NCI-H82 (cell line): ENCODE measurements at regions not wholly inside any gene's neighbourhood (a gene's known extent, or its start where the extent isn't known, plus 50 kb on each side); places are given as distances from the start of the nearest gene placed in this dataset.

Experiments
- DNase-seq: peaks from one replicate; lab custom pipeline; 2025; lab: John Stamatoyannopoulos, UW

DNA sequence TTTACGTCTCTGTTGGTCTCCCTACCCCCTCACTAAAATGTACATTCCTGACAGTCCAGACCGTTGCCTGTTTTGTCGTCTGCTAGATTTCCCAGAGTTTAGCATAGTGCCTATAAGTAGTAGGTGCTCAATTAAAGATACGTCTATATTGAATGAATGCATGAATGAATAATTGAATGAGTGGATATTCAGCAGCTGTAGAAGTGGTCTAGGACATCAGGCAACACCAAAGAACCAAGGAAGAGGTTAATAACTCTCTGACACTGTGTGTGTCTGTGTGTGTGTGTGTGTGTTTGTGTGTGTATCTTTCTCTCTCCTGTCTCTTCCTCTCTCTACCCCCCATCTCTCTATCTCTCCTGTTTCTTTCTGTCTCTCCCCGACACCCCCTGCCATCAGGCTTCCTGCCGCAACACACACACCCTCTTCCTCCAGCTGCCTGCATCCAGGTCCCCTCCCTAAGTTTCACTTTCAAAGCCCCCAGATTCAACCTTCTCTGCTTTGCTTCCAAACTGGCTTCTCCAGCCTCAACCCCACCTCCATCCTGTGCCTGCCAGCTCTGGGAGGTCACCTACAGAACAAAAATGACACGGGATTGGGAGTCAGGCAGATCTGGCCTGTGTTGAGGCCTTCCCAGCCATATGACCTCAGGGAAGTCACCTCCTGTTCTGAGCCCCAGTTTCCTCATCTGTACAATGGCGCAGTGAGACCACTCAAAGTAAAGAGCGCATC lies 119.9 kb upstream of the NCOR2 start:
- no peak for DNase-seq

DNA sequence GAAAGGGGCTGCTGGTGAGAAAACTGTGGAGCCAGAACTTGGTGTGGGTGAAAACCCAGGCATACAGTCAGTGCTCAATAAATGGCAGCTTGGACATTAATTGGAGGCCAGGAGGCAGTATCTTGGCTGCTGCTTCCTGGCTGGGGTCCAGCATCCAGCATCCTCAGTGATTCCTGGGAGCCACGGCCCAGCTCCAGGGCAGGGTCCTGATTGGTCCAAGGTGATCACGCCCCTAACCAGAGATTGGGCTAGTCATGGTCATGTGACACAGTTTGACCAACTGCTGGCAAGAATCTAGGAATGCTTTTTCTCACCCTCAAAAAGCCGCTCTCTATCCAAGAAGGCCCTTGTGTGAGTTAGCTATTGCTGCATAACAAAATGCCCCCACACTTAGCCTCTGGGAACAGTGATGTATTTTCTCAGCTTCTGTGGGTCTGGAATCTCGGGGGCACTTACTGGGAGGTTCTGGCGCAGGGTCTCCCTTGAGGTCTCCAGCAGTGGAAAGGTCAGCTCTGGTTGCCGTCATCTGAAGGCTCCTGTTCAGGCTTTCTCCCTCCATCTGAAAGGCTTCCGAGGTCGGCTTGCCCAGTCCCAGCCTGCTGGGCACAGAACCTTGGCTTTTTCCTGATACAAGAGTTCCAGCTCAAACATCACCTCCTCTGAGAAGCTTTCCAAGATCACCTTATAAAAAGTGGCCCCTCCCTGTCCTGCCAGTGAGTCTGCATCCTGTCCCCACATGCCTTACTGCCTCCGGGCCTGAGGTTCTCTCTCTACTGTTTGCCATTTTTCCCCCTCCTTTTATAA lies 119.2 kb upstream of the NCOR2 start:
- DNase-seq: peak; percentile 36

DNA sequence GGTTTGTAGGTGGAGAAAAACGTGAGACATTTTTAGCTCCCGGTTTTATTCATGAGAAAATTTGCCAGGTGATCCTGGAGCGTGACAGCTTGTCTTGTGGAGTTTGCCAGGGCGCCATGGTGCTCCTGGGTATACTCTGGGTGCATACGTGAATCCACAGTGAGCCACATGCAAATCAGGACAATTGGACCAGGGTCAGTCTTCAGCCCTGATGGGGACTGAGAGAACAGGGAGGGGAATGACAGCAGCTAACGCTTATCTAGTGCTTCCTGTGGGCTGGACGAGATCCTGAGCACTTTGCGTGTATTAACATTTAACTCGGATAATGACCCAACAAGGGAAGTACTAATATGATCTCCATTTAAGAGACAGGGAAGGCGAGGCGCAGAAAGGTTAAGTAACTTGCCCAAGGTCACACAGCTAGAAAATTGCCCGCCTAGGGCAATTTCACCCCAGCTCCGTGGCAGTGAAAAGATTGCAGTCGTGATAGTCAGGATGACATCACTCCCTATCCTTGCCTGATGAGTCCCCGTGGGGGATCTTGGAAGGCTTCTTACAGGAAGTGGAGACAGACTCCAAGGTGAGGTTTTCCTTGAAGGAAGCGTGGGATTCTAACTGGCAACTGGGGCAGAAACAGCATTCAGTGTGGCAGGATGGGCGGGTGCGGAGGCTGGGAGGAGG lies 118.4 kb upstream of the NCOR2 start:
- no peak for DNase-seq

DNA sequence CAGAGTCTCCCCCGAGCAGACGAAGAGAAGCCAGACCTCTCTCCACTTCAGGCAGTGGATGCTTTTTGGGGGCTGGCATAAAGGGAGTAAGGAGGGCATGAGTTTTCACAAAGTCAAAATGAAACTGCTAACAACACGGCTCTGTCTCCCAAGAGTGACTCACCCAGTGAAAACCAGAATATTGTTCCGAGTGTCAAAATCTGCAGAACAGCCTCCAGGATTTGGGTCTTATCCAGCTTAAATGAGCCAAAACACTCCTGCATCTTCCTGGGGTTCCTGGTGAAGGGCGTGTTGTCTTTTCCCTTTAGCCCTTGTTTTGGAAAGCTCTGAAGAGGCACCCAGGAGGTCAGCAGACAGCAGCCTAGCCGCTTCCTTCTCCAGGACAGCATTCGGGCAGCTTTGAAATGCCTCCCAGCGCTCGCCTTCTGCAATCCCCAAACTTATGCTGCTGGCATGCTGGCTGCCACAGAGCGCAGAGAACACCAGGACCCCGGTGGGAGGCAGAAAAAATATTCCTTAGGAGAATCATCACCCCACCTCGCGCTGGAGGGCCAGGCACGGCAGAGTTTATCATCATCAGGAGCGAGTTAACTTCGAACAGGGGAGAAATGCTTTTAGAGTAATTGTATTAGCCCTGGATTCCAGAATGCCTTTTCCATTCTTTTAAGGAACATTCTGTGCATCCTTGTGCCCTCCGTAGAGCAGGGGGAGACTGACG lies 117.7 kb upstream of the NCOR2 start:
- DNase-seq: no peak

DNA sequence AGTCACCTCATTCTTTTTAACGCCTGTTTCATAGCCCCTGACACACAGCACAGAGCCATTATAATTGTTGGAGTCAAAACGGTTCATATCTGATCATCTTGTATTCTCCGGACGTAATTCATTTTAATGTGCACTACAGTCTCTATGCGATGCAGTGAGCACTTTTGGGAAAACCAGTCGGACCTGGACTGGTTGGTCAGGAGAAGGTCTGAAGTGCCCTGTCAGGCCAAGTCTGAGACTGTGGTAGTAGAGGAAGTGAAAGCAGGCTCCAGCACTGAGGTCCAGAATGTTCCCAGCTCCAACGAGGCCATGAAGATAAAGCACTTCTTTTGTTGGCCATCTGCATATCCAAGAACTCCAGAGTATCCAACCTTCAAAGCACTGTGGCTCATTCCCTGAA lies 117.1 kb upstream of the NCOR2 start:
- DNase-seq: no peak

DNA sequence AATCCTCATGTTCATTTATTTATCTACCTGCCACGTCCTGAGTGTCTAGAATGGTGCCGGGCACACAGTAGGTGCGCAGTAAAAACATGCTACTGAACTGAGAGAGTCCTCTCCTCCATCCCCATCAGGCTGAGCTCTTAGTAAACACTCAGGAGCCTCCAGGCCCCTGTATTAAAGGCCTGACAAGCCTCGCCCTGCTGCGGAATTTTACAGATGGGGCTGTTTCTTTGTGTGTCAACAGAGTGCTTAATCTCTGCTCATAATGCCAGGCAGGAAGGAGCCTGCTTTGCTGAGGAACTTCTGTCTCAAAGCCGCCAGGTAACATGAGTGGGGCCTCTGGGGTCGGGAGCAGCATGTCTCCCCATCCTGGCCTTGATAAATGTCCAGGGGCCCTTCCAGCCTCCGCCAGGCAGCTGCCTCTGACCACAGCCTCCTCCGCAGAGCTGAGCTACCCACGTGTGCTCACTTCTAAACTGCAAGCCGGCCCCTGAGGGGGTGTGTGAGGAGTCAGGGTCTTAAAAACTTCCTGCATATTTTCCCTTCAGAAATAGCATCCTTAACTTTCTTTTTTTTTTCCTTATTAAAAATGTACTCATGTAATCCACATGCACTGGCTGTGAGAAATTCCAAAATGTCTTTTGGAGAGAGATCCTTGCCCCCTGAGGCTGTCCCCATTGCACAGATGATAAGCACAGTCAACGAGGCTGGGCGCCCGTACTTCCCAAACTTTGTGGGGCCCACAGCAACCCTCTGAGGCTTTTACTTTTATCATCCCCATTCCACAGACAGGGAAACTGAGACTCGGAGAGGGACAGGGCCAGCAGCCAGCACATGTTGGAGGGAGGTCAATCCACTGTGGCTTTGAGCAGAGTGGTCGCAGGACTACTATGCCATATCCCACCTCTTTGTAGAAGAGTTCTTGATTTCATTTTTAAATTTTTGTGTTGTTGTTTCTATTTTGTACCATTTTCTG lies 116.0 kb upstream of the NCOR2 start:
- peak; percentile 88 for DNase-seq

DNA sequence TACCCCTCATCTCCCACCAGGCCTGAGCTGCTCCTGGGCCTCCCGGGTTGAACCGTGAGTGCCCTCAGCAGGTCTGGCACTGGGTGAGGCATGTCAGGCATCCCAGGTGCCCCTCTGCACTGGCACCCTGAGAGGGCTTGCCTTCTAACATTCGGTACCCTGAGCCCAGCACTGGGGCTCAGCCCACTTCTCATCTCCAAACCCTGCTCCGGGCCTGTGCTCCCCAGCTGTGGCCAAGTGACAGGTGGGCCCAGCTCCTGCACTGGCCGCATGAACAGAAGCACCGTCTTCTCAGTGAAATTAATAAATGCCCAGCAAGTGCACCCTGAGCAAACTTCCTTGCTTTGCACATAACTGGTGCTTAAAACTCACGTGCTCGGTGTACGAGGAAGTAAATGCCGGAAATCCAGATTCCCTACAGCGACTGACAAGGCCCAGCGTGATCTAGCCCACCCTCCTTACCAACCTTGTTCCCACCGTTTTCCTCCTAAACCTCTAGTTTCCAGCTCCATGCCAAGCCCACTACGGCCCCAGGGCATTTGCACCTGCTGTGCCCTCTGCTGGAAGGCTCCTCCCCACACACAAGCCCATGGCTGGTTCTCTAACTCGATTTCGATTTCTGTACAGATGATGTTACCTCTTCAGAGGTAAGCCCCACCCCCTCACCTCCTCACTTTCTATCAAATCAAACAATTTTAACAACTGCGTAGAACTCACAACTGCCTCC lies 115.2 kb upstream of the NCOR2 start:
- no peak for DNase-seq

DNA sequence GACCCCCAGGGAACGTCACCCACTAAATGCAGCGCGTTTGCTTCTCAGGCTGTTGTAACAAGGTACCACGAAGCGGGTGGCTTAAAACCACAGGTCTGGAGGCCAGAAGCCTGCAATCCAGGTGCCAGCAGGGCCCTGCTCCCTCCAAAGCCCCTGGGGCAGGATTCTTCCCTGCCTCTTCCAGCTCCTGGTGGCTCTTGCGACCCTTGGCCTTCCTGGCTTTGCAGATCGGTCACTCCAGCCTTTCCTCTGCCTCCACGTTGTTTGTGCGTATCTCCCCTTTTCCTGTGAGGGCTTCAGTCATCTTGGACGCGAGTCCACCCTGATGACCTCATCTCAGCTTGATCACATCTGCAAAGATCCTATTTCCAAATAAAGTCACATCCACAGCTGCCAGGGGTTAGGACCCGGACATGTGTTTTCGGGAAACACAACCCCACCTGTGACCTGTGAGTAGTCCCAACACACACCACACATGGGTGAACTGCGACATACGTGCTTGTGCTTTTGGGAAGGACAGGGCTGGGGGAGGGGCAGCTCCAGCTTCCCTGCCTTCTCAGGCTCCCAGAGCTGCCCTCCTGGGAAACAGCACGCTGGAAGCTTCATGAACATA lies 114.5 kb upstream of the NCOR2 start:
- peak; percentile 41 for DNase-seq

DNA sequence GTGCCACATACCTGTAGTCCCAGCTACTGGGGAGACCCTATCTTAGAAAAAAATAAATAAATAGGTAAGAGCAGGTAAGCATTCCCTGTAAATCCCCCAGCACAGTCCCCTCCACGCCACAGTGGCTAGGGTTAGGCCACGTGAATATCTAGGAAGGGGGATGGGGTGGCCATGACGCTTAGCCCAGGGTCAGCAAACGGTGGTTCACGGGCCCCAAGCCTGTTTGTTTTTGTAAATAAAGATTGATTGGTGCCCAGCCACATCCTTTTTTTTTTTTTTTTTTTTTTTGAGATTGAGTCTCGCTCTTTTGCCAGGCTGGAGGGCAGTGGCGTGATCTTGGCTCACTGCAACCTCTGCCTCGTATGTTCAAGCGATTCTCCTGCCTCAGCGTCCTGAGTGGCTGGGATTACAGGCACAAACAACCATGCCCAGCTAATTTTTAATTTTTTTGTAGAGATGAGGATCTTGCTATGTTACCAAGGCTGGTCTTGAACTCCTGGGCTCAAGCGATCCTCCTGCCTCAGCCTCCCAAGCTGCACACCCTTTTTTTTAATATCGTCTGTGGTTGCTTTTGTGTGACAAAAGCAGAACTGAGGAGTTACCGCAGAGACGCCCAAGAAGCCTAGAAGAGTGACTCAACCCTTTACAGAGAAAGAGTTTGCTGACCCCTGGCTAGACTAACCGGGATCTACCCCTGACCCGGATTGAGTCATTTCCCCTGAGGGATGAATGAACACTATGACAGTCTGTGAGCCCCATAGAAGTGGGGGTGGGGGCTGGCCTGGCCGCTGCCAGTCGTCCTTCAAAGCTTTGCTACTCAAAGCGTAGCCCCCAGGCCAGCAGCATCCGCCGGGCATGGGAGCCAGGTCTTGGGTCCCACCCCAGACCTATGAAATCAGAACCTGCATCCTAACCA lies 113.7 kb upstream of the NCOR2 start:
- DNase-seq: peak; percentile 59

DNA sequence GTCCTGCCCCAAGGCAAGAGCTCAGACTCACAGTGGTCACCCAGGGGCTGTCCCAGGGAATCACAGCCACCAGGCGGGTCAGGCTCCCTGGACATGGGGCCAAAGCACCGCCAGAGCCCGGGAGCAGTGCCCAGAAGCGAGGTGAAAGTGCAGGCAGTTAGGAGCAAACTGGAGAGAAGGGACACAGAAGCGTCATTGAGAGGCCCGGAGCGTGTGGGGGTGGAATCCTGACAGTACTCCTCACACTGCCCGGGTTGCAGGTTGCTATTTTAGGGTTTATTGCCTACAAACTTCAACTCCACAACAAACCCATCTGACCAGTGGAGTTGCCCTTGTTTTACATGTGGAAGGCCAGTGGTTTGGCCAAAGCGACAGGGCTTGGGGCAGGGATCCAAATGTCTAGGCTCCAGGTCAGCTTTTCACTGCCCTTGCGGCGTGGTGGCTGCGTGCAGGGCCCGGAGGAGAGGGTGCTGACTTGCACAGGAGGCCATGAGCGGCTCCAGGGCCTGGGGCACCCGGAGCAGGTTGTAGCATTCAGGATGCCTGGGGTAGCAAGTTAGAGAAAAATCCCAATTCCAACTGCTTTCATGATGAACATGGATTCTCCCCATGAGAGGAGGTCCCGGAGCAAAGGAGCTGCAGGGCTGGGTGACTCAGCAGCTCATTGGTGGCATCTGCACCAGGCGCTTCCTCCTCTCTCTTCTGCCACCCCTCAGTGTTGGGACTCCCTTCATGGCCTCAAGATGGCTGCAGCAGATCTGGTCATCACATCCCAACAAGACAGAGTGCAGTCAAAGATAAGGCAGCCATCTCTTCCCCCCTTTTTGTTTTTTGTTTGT lies 112.3 kb upstream of the NCOR2 start:
- DNase-seq: no peak

DNA sequence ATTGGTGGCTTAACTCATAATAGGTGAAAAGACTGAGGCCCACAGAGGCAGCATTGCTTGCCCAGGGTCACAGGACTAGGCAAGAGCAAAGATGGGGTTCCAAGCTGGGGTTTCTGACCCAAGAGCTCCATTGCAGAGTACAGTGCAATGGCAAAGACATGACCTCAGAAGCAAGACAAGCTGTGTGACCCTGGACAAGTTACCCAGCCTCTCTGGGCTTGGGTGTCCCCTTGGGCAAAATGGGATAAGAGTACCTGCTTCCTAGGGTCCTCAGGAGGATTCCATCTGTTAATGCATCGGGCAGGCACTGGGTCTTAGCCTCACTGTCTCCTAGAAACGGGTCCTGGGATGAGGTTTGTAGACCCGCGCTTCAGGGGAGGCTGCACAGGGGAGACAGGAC lies 111.6 kb upstream of the NCOR2 start:
- DNase-seq: no peak

DNA sequence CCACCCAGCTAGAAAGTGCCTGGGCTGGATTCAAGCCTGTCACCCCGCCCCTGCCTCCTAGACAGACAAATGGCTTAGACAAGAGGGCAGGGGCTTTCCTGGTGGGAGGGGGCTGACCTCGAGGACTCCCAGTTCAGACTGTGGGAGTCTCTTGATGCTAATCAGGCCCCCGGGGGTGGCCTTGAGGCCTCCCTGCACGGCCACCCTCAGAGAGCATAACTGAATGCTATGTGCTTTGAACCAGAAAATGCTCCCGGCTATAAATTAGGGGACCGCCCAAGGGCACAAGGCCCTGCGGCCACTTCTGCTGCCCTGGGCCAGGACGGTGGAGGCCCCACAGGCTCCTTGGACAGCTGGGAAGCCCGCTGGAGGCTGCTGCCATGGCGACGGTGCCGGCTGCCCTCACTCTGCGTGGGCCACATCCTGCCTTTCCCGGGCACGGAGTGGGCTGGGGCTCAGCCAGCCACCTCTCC lies 111.0 kb upstream of the NCOR2 start:
- DNase-seq: no peak

DNA sequence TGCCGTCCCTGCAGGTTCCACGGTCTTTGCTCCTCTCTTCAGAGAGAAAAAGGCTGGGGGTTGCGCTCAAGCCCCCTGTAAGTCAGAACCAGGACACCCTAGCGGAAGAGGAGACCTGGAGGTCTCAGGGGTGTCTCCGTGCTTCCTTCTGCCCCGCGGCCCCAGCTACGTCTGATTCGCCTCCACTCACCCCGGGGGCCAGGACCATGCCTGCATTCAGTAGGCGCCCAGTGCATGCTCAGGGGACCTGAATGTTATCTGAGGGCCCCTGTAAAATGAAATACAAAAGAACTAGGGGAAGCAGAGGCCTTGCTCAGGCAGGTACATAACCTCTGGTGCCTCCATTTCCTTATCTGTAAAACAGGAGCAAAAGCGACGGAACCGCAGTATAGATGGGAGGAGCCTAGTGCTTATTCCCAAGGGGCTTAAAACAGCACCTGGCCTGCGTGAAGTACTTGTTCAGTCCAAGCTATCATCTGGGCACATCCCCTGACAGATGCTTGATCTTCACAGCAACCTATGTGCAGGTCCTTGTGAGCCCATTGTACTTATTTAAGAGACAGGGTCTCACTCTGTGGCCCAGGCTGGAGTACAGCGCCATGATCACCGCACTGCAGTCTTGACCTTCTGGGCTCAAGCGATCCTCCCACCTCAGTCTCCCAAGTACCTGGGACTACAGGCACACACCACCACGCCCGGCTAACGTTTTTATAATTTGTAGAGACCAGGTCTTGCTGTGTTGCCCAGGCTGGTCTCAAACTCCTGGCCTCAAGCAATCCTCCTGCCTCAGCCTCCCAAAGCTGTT lies 110.3 kb upstream of the NCOR2 start:
- peak; percentile 93 for DNase-seq

DNA sequence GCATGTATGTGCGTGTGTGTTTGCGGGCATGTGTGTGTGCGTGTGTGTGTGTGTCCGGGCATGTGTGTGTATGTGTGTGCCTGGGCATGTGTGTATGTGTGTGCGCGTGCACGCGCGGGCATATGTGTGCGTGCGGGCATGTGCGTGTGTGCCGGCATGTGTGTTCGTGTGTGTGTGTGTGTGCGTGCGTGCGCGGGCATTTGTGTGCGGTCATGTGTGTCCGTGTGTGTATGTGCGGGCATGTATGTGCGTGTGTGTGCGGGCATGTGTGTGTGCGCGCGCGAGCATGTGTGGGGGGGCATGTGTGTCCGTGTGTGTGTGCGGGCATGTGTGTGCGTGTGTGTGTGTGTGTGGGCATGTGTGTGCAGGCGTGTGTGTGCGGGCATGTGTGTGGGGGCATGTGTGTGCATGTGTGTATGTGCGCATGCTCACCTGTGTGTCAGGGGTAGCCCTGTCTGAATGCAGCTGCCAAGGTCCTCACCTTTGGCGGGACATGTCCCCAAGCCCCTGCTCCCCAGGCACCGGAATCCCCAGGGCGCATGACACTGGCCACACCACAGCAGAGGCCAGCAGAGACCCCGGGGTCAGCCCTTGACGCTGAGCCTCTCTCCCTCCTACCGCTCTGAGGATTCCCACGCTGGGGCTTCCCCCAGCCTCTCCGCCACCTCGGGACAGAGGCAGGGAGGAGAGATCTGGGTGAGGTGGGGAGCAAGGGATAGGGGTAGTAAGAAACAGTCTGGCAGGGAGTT lies 109.5 kb upstream of the NCOR2 start:
- no peak for DNase-seq

DNA sequence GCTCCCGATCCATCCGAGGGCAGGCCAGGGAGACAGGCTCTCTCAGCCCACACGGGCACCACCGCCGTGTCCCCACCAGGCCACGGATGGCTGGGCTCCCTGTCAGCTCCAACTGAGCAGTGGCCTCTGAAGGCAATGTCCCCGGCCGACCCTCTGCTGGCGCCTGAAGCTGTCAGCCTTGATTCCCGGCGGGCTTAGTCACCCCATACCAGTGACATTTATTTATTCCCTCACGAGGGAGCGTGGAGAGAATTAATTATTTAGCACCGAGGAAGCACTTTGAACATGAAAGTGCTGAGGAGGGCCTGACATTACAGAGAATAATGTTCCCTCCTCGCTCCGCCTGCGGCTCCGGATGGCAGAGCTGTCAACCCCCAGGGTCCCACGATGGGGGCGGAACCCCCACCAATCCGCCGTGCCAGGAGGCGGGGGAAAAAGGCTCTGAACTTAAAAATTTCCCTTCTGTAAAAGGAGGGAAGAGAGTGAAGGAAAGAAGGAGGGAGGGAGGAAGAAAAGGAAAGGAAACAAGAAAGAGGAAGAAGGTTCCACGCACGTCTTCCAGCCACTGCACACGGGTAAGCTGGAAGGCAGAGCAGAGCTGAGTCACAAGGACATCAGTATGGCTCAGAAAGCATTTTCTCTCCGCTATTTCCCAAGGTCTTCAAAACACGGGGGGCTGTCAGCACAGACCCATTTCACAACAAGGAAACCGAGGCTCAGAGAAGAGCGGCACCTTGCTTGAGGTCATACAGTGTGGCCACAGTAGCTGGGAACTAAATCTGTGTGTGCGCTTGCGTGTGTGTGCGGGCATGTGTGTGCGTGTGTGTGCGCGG lies 108.7 kb upstream of the NCOR2 start:
- peak; percentile 72 for DNase-seq
